Adrenal gland (tissue), 9 donors: ENCODE measurements at regions not wholly inside any gene's neighbourhood (a gene's known extent, or its start where the extent isn't known, plus 50 kb on each side); places are given as distances from the start of the nearest gene placed in this dataset.

Experiments used
- DNase-seq, 7 donors: peaks; one replicate each; pipeline ENCODE4 v3.0.0-alpha.2; 2019 to 2020
- H3K27ac ChIP-seq, 5 donors: fragments of 200-600 bp; sonication (generic) in 4 of 5; 1 replicate in 3 of 5; 2 replicates in 2 of 5; pipeline versions ENCODE4 v1.5.1 to v1.8.0; 2016 to 2020; ENCODE audit warnings: mild to moderate bottlenecking in 1 of 5
- H3K27me3 ChIP-seq: fragments of 200-600 bp; 2 replicates; pipeline ENCODE4 v1.8.0; 2021
- H3K36me3 ChIP-seq, 2 donors: fragments of 200-600 bp; replicated peaks in 1 of 2; 1 replicate in 1 of 2; 2 replicates in 1 of 2; pipeline versions ENCODE4 v1.5.1 to v1.8.0; 2018 to 2022
- H3K4me1 ChIP-seq, 2 donors: fragments of 200-600 bp; replicated peaks in 1 of 2; 1 replicate in 1 of 2; 2 replicates in 1 of 2; pipeline versions ENCODE4 v1.5.1 to v1.8.0; 2018 to 2021
- H3K4me3 ChIP-seq, 4 donors: fragments of 200-600 bp; sonication (generic) in 3 of 4; one replicate each; pipeline ENCODE4 v1.5.1; 2016 to 2018
- H3K9me3 ChIP-seq, 3 donors: fragments of 200-600 bp; sonication (generic) in 1 of 3; replicated peaks in 1 of 3; 1 replicate in 2 of 3; 2 replicates in 1 of 3; pipeline versions ENCODE4 v1.5.1 to v1.8.0; 2016 to 2021
- POLR2A ChIP-seq, 2 donors: fragments of 450-650 bp; IDR thresholded peaks; one replicate each; pipeline ENCODE4 v1.6.1; 2017; ENCODE audit warnings: antibody characterized with exemption in 2 of 2, mild to moderate bottlenecking in 2 of 2, moderate library complexity in 1 of 2
- WGBS, 4 donors: extraction: QIAGEN DNeasy Blood & Tissue Kit in 2 of 4; methylation state at CpG; one replicate each; pipeline versions ENCODE4 v1.1.5 to v1.1.7; 2013 to 2017; 5-methylcytosine and 5-hydroxymethylcytosine counted together
- intact Hi-C, 2 donors: fragments of 100-400 bp; cut with DNase I; formaldehyde crosslinking; loops; one replicate each; pipeline versions ENCODE4 v1.14.1 to v1.15.0; 2022 to 2023
- TF ChIP-seq, protein P1 (sequence below), 6 experiments: fragments of 450-650 bp in 4 of 6; fragments of 200-600 bp in 2 of 6; sonication (generic) in 1 of 6; IDR thresholded peaks; 1 replicate in 5 of 6; 2 replicates in 1 of 6; pipeline versions ENCODE4 v1.5.1 to v1.8.0; 2016 to 2021; ENCODE audit warnings: antibody characterized with exemption in 6 of 6, mild to moderate bottlenecking in 2 of 6, moderate library complexity in 1 of 6
- donor health status: healthy with polysubstance abuse.
- donor health status: Bipolar disorder and iron deficiency.
- donor health status: DM: yes; HTN: yes; CAD: no.
- donor health status: DM: no; HTN: no; CAD: no.
- donor health status: DM: no; HTN: no; CAD: no.

DNA sequence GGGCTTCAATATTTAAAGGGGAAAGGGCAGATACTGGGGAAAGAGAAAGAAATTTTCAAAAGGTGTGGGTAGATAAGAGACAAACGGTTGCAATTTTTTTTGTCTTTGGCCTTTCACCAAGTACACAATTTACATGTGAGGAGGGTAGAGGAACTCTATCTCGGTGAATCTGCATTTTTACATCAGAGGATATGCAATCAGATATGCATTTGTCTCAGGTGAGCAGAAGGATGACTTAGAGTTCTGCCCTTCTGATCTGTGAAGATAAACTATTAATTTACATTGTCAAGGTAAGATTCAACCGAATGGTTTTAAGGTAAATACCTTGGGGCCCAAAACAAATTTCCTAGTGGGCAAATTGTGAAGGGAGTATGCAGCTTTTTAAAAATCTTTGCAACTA is 169.9 kb downstream of the COX18 start:
- no peak for TF ChIP-seq POLR2A (IDR thresholded peaks at IDR 0.05)
- TF ChIP-seq, protein P1, sequence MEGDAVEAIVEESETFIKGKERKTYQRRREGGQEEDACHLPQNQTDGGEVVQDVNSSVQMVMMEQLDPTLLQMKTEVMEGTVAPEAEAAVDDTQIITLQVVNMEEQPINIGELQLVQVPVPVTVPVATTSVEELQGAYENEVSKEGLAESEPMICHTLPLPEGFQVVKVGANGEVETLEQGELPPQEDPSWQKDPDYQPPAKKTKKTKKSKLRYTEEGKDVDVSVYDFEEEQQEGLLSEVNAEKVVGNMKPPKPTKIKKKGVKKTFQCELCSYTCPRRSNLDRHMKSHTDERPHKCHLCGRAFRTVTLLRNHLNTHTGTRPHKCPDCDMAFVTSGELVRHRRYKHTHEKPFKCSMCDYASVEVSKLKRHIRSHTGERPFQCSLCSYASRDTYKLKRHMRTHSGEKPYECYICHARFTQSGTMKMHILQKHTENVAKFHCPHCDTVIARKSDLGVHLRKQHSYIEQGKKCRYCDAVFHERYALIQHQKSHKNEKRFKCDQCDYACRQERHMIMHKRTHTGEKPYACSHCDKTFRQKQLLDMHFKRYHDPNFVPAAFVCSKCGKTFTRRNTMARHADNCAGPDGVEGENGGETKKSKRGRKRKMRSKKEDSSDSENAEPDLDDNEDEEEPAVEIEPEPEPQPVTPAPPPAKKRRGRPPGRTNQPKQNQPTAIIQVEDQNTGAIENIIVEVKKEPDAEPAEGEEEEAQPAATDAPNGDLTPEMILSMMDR (IDR thresholded peaks at IDR 0.05) = no peak
- H3K27me3 ChIP-seq = no peaks in the 10 kb centered on the region

DNA sequence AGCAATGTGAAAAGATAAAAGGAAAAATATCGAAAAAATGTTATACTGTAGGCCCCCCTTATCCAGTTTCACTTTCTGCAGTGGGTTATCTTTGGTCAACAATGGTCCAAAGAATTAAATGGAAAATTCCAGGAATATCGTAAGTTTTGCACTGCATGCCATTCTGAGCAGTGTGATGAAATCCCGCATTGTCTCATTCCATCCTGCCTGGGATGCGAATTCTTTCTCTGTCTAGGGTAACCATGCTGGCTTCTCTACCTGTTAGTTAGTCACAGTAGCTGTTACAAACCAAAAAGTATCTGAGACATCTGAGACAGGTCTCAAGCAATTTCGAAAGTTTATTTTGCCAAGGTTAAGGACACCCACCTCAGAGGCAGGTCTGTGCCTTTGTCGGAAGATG is 170.3 kb downstream of the COX18 start:
- H3K4me1 ChIP-seq = no peaks in the 10 kb centered on the region
- H3K9me3 ChIP-seq = no peaks in the 10 kb centered on the region
- no peak overlapping the region for H3K27ac ChIP-seq
- WGBS, 4 donors = 74 to 85% (median 80%) methylated on average over 6 of the region's 6 CpGs
- no peak overlapping the region for H3K4me3 ChIP-seq
- no peak for DNase-seq
- no peaks in the 10 kb centered on the region for H3K27me3 ChIP-seq
- no peak for TF ChIP-seq POLR2A (IDR thresholded peaks at IDR 0.05)
- TF ChIP-seq, protein P1 (IDR thresholded peaks at IDR 0.05) = no peak
- no peaks in the 10 kb centered on the region for H3K36me3 ChIP-seq
- intact Hi-C loops = no loop called here

More for the DNA sequence above, 169.9 kb downstream of the COX18 start:
- H3K9me3 ChIP-seq = no peaks in the 10 kb centered on the region
- intact Hi-C loops = no loop called here
- H3K4me1 ChIP-seq = no peaks in the 10 kb centered on the region
- H3K27ac ChIP-seq = no peak overlapping the region
- H3K4me3 ChIP-seq = no peak overlapping the region
- DNase-seq = no peak
- 59 to 82% (median 67%) methylated on average over 3 of the region's 3 CpGs for WGBS, 4 donors
- no peaks in the 10 kb centered on the region for H3K36me3 ChIP-seq

DNA sequence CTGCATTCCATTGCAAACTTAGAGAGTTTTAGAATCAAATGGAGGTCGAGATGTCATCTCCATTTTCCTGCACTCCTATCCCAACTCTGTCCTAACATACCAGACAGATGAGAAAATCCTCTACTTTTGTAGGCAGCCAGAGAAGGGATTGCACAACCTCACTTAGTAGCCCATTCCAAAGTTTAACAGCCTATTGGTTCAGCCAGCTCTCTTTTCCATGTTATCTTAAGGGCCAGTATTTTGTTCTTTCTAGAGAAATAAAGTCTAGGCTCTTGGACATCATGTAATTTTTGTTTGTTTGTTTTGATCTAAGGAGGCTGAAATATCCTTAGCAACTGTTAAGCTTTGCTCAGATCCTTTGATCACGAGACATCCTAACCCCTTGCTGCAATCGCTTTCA is 173.0 kb downstream of the COX18 start:
- intact Hi-C loops = no loop called here
- no peaks in the 10 kb centered on the region for H3K9me3 ChIP-seq
- TF ChIP-seq, protein P1 (IDR thresholded peaks at IDR 0.05) = no peak
- no peak for TF ChIP-seq POLR2A (IDR thresholded peaks at IDR 0.05)
- H3K4me3 ChIP-seq = no peak overlapping the region
- no peaks in the 10 kb centered on the region for H3K4me1 ChIP-seq
- no peak for DNase-seq
- no peaks in the 10 kb centered on the region for H3K27me3 ChIP-seq
- H3K36me3 ChIP-seq = no peaks in the 10 kb centered on the region
- no peak overlapping the region for H3K27ac ChIP-seq
- WGBS, 4 donors = 44 to 59% (median 55%) methylated on average over 3 of the region's 3 CpGs

DNA sequence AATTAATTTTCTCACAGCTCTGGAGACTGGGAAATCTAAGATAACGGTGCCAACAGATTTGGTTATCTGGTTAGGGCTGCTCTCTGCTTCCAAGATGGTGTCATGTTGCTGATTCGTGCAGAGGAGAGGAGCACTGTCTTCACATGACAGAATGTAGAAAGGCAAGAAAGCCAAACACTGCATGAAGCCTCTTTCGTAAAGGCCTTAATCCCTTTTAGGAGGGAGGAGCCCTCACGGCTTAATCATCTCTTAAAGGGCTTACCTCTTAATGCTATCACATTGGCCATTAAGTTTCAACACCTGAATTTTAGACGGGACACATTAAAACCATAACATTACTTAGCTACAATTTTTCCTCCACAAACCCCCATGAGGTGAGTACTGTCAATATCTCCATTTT is 174.1 kb downstream of the COX18 start:
- Histone ChIP-seq H3K9me3 (no peaks in the 10 kb centered on the region), H3K4me3 (no peak overlapping the region), H3K27ac (no peak overlapping the region), H3K4me1 (no peaks in the 10 kb centered on the region), H3K27me3 (no peaks in the 10 kb centered on the region), H3K36me3 (no peaks in the 10 kb centered on the region)
- intact Hi-C loops = no loop called here
- TF ChIP-seq, protein P1 (IDR thresholded peaks at IDR 0.05) = no peak
- TF ChIP-seq POLR2A (IDR thresholded peaks at IDR 0.05) = no peak
- no peak for DNase-seq
- 61 to 68% (median 65%) methylated on average over 5 of the region's 5 CpGs for WGBS, 4 donors
